SK-N-SH treated with all-trans-retinoic acid at 6 μM for 48 hours (cell line): ENCODE measurements at regions not wholly inside any gene's neighbourhood (a gene's known extent, or its start where the extent isn't known, plus 50 kb on each side); places are given as distances from the start of the nearest gene placed in this dataset.

Source experiments
- ATAC-seq: fragments of 200-7000 bp; cut with Tn5 transposase; 3 replicates; pipeline ENCODE4 v1.9.1; 2020; ENCODE audit warnings: mild to moderate bottlenecking, moderate library complexity
- ARNTL ChIP-seq: fragments of 450-650 bp; formaldehyde crosslinking; IDR thresholded peaks from 2 replicates; pipeline ENCODE4 v1.5.0; 2020; ENCODE audit warnings: low read depth, mild to moderate bottlenecking, moderate library complexity, borderline replicate concordance
- BACH2 ChIP-seq: fragments of 250-450 bp; sonication (Bioruptor Pico); IDR thresholded peaks from 2 replicates; pipeline ENCODE4 v1.9.0; 2021; ENCODE audit warnings: mild to moderate bottlenecking, borderline replicate concordance
- CREB5 ChIP-seq: fragments of 250-450 bp; sonication (Bioruptor Pico); IDR thresholded peaks from 2 replicates; pipeline ENCODE4 v1.5.1; 2020; ENCODE audit warnings: low read depth, mild to moderate bottlenecking, moderate library complexity
- CSDC2 ChIP-seq: fragments of 250-450 bp; sonication (Bioruptor Pico); IDR thresholded peaks from 2 replicates; pipeline ENCODE4 v1.5.0; 2020; ENCODE audit warnings: mild to moderate bottlenecking, moderate library complexity
- CSRNP3 ChIP-seq: fragments of 250-450 bp; sonication (Bioruptor Pico); IDR thresholded peaks from 2 replicates; pipeline ENCODE4 v1.5.1; 2021; ENCODE audit warnings: mild to moderate bottlenecking, moderate library complexity
- ESRRG ChIP-seq: fragments of 250-450 bp; sonication (Bioruptor Pico); IDR thresholded peaks from 2 replicates; pipeline ENCODE4 v1.6.1; 2021; ENCODE audit warnings: mild to moderate bottlenecking
- GLIS3 ChIP-seq: fragments of 250-450 bp; sonication (Bioruptor Pico); IDR thresholded peaks from 2 replicates; pipeline ENCODE4 v1.5.0; 2020; ENCODE audit warnings: mild to moderate bottlenecking, moderate library complexity
- ISL1 ChIP-seq: fragments of 250-450 bp; sonication (Bioruptor Pico); IDR thresholded peaks from 2 replicates; pipeline ENCODE4 v2.1.2; 2022; ENCODE audit warnings: mild to moderate bottlenecking, moderate library complexity
- OSR1 ChIP-seq: fragments of 250-450 bp; sonication (Bioruptor Pico); IDR thresholded peaks from 2 replicates; pipeline ENCODE4 v1.8.0; 2022; ENCODE audit warnings: moderate library complexity, mild to moderate bottlenecking, inconsistent platforms
- PPARA ChIP-seq: fragments of 250-450 bp; sonication (Bioruptor Pico); IDR thresholded peaks from 2 replicates; pipeline ENCODE4 v1.5.0; 2020; ENCODE audit warnings: mild to moderate bottlenecking, borderline replicate concordance
- RARB ChIP-seq: fragments of 250-450 bp; sonication (Bioruptor Pico); IDR thresholded peaks from 2 replicates; pipeline ENCODE4 v1.8.0; 2021; ENCODE audit warnings: mild to moderate bottlenecking, moderate library complexity
- SNAI2 ChIP-seq: fragments of 250-450 bp; sonication (Bioruptor Pico); IDR thresholded peaks from 2 replicates; pipeline ENCODE4 v1.5.0; 2020; ENCODE audit warnings: mild to moderate bottlenecking, moderate library complexity
- TOX ChIP-seq: fragments of 250-450 bp; sonication (Bioruptor Pico); IDR thresholded peaks from 2 replicates; pipeline ENCODE4 v1.8.0; 2021; ENCODE audit warnings: mild to moderate bottlenecking, moderate library complexity, borderline replicate concordance
- TSHZ2 ChIP-seq: fragments of 250-450 bp; sonication (Bioruptor Pico); IDR thresholded peaks from 2 replicates; pipeline ENCODE4 v1.5.0; 2020; ENCODE audit warnings: mild to moderate bottlenecking, moderate library complexity
- ZC3H10 ChIP-seq: fragments of 250-450 bp; sonication (Bioruptor Pico); IDR thresholded peaks from 2 replicates; pipeline ENCODE4 v1.5.1; 2021; ENCODE audit warnings: mild to moderate bottlenecking, moderate library complexity
- ZFP3 ChIP-seq: fragments of 250-450 bp; sonication (Bioruptor Pico); IDR thresholded peaks from 2 replicates; pipeline ENCODE4 v1.5.0; 2020; ENCODE audit warnings: mild to moderate bottlenecking, moderate library complexity
- ZNF565 ChIP-seq: fragments of 450-650 bp; formaldehyde crosslinking; conservative IDR thresholded peaks from 2 replicates; pipeline ENCODE4 v1.5.0; 2020; ENCODE audit warnings: low read depth, mild to moderate bottlenecking, moderate library complexity
- ZNF70 ChIP-seq: fragments of 450-650 bp; formaldehyde crosslinking; IDR thresholded peaks from 2 replicates; pipeline ENCODE4 v1.5.0; 2020; ENCODE audit warnings: mild to moderate bottlenecking, moderate library complexity
- TF ChIP-seq, protein P1 (sequence below): fragments of 250-450 bp; sonication (Bioruptor Pico); IDR thresholded peaks from 2 replicates; pipeline ENCODE4 v1.8.0; 2021; ENCODE audit warnings: low read depth, mild to moderate bottlenecking, moderate library complexity, borderline replicate concordance
- TF ChIP-seq, protein P2 (sequence below): fragments of 250-450 bp; sonication (Bioruptor Pico); IDR thresholded peaks from 2 replicates; pipeline ENCODE4 v1.8.0; 2020; ENCODE audit warnings: mild to moderate bottlenecking, moderate library complexity, borderline replicate concordance

GRCh38 chr4:52317981-52318380, 266.9 kb downstream of the SPATA18 start (continued):
- TF ChIP-seq CREB5 (CRISPR knock-in tag) (no peak), CSRNP3 (CRISPR knock-in tag) (no peak), OSR1 (CRISPR knock-in tag) (no peak), ISL1 (CRISPR knock-in tag) (no peak), ZC3H10 (CRISPR knock-in tag) (no peak)
- TF ChIP-seq, protein P1, sequence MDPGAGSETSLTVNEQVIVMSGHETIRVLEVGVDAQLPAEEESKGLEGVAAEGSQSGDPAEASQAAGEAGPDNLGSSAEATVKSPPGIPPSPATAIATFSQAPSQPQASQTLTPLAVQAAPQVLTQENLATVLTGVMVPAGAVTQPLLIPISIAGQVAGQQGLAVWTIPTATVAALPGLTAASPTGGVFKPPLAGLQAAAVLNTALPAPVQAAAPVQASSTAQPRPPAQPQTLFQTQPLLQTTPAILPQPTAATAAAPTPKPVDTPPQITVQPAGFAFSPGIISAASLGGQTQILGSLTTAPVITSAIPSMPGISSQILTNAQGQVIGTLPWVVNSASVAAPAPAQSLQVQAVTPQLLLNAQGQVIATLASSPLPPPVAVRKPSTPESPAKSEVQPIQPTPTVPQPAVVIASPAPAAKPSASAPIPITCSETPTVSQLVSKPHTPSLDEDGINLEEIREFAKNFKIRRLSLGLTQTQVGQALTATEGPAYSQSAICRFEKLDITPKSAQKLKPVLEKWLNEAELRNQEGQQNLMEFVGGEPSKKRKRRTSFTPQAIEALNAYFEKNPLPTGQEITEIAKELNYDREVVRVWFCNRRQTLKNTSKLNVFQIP (CRISPR knock-in tag) = no peak

- no peak for TF ChIP-seq TOX (CRISPR knock-in tag)
- TF ChIP-seq CSRNP3 (CRISPR knock-in tag) = no peak
- TF ChIP-seq CREB5 (CRISPR knock-in tag) = no peak
- no peak for TF ChIP-seq SNAI2 (CRISPR knock-in tag)
- TF ChIP-seq, protein P2, sequence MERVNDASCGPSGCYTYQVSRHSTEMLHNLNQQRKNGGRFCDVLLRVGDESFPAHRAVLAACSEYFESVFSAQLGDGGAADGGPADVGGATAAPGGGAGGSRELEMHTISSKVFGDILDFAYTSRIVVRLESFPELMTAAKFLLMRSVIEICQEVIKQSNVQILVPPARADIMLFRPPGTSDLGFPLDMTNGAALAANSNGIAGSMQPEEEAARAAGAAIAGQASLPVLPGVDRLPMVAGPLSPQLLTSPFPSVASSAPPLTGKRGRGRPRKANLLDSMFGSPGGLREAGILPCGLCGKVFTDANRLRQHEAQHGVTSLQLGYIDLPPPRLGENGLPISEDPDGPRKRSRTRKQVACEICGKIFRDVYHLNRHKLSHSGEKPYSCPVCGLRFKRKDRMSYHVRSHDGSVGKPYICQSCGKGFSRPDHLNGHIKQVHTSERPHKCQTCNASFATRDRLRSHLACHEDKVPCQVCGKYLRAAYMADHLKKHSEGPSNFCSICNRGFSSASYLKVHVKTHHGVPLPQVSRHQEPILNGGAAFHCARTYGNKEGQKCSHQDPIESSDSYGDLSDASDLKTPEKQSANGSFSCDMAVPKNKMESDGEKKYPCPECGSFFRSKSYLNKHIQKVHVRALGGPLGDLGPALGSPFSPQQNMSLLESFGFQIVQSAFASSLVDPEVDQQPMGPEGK = no peak
- TF ChIP-seq CSDC2 (CRISPR knock-in tag) = no peak
- TF ChIP-seq ARNTL = no peak
- no peak for ATAC-seq
Observed at GRCh38 chr4:52329894-52330293, 278.8 kb downstream of the SPATA18 start.

DNA sequence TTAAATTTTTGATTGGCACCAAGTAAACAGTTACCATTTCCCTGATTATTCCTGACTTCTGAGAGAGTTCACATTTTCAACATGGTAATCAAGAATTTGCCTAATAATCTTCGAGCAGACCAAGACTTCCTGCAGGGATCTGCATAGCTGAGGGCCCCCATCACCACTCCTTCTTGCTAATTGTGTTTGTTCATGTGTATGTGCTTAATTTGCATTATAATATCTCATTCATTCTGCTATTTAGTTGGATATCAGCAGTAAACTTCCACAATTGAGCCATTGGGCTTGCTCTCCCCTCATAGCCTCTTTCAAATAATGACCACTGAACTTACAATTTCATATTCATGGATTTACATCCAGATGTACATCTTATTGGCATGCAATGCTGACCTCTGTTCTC, 292.5 kb downstream of the SPATA18 start:
- TF ChIP-seq BACH2 (CRISPR knock-in tag) = no peak

GRCh38 chr4:52350926-52351325, 299.8 kb downstream of the SPATA18 start:
- TF ChIP-seq ZNF565 (no peak), ARNTL (no peak), ZFP3 (CRISPR knock-in tag) (no peak), TOX (CRISPR knock-in tag) (no peak), PPARA (no peak), ZNF70 (CRISPR knock-in tag) (no peak), OSR1 (CRISPR knock-in tag) (no peak), CREB5 (CRISPR knock-in tag) (no peak), ESRRG (CRISPR knock-in tag) (no peak), GLIS3 (CRISPR knock-in tag) (no peak), SNAI2 (CRISPR knock-in tag) (no peak), BACH2 (CRISPR knock-in tag) (no peak), CSDC2 (CRISPR knock-in tag) (no peak), RARB (CRISPR knock-in tag) (no peak), TSHZ2 (CRISPR knock-in tag) (no peak), ZC3H10 (CRISPR knock-in tag) (no peak)
- TF ChIP-seq, protein P1 (CRISPR knock-in tag) = no peak
- no peak for ATAC-seq

More for the DNA sequence above, 292.5 kb downstream of the SPATA18 start:
- ATAC-seq = no peak
